HG03342 (cell line): ENCODE measurements at regions not wholly inside any gene's neighbourhood (a gene's known extent, or its start where the extent isn't known, plus 50 kb on each side); places are given as distances from the start of the nearest gene placed in this dataset.

Experiments used
- ATAC-seq: cut with Tn5 transposase; IDR thresholded peaks from one replicate; pipeline ENCODE4 v1.9.1; 2021; ENCODE audit warnings: mild to moderate bottlenecking, moderate library complexity; ENCODE audit not compliant: unreplicated experiment

DNA sequence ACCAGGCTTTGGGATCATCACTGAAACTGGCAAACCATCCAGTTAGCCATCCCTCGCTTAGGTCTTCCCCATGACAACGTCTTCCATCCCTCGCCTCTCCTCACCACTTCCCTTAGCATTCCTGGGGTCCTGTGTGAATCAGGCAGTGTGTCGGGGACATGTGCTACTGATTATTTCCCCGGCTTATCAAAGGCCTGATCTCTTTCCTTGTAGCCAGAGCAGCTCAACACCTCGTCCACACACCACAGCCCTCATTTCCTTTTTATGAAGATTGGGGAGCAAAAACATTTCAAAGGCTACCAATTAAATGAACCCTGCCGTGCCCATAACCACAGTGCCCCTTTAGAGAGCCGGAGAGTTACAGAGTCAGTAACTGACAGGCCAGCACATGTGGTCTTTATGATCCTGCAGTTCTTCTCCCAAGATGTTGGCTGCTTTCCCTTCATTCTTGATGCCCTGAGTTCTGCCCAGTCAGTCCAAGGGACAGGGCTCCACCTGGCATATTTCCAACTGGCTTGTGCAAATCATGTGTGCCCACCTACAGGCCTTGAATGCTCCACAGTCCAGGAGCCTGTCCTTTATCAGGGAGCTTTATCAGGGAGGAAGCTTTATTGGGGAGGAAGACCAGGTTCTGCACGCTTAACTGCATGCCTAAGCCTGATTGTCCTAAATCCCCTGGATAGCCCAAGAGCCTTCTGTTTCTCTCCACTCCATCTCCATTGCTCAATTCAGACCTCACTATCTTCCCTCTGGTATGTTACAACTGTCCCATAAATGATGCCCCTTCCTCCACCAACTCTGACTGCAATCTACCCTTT, 343.1 kb downstream of the CYRIA start:
- no peak for ATAC-seq

DNA sequence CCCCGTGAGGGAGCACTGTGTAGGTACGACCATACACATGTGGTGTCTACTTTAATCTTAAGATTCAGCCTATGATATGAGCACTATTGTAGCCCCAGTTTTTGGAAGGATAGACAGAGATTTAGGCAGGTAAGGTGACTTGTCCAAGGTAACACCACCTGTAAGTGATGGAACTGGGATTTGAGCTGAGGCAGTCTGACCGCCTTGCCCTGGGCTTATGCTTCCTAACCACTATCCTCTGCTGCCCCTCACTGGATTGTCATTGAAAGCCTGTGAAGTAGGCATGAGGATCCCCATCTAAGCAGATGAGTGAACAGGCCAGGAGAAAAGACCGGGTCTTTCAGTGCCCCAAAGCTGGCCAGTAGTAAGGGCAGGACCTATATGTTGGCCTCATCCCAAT, 343.8 kb downstream of the CYRIA start:
- ATAC-seq: no peak

DNA sequence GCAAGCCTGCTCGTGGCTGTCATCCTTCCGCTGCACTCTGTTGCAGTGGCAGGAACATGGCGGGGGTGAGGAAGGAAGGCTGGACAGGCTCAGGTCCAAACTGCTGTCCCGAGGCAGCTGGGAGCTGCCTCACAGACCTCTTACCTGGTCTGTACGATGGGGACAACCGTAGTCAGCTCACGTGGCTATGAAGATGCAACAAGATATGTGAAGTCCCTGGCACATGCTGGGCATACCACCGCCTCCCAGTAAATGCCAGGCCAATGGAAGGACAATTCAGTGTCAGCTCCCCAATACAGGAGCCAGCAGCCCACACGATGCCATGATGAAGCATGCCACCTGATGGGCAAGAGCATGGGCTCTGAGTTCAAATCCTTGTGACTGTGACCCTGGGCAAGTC, 344.4 kb downstream of the CYRIA start:
- ATAC-seq: no peak

DNA sequence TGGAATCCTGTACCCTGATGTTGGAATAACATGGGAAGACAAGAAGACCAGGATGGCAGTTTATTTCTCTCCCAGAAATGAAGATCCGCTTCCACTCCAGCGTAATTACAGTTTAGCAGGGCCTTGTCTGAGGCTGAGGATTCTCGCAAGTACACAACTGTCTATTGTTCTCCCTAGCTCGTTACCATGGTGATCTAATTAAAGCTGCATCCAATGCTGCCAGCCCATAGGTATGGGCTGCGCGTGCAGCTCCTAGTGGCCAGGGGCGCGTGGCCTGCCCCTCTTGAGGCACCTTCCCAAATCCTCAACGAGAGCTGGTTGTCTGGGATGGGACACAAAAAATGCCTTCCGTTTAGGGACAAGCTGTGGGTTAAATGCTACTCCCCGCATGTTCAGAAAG, 344.9 kb downstream of the CYRIA start:
- no peak for ATAC-seq

DNA sequence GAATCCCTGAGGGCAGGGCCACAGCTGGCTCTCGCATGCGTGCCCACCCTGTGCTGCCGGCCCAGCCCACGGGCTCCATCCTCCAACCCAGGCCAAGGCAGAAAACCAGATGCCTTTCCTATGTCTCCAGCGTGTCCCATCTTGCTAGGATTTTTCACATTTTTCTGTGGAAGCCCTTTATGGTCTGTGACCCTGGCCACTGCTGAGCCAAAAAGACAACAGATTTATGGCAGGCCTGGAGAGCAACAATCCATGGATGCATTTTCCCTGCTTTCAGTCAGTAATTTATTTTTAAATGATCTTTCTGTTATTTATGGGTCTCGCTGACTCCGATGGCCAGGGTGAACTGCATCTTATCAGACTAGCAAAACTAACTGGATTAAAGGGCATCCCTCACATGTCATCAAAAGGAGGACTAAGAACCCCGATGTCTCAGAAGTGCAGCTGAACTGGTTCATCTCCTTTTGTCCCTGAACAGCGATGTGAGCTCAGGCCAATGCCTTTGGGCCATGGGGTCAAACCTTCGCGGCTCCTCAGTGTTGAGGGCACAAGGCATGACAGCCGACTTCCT, 346.0 kb downstream of the CYRIA start:
- ATAC-seq: no peak

DNA sequence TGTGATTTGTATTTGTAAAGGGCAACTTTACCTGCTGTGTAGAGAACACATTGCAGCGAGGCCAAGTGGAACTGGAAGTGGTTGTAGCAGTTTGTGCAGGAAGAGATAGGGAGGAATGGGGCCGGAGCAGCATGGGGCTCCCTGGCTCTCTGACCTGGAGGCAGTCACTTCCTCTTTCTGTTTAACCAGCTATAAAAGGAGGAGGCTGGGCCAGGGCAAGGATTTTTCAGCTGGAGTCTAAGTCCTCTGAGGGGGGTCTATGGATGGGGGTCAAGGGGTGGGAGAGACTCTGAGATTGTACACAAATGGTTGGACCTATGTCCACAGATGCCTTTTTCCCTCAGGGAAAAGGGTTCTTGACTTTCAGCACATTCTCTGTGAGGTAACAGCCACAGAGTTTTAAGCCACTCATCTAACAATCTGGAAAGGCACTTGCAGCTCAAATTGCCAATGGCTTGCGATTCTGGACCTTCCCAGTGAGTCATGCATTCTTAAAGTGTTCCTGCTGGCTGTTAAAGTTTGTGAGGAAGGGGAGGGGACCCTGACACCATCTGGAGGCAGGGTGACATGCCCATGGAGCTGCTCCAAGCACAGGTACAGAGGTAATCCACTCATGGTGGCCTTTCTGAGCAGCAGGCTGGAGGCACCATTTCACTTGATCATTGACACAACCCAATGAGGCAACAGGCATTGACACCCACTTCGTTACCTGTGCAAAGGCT, 347.0 kb downstream of the CYRIA start:
- ATAC-seq: peak; percentile 55

DNA sequence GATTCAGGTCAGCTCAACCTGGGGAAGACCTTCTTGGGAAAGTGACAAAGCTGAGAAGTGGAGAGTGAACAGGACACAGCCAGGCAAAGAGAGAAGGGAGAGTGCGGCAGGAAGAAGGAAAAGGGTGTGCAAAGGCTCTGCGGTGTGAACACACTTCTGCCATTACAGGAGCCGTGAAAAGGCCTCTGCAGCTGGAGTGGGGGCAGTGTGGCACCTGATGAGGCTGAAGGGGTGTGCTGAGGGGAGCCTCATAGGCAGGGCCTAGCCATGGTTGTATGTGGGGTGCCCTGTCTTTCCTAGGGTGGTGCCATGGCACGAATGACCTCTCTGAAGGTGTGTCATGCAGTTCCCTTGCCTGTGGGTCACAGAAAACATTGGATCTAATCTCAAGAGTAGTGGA, 347.6 kb downstream of the CYRIA start:
- peak; percentile 34 for ATAC-seq

DNA sequence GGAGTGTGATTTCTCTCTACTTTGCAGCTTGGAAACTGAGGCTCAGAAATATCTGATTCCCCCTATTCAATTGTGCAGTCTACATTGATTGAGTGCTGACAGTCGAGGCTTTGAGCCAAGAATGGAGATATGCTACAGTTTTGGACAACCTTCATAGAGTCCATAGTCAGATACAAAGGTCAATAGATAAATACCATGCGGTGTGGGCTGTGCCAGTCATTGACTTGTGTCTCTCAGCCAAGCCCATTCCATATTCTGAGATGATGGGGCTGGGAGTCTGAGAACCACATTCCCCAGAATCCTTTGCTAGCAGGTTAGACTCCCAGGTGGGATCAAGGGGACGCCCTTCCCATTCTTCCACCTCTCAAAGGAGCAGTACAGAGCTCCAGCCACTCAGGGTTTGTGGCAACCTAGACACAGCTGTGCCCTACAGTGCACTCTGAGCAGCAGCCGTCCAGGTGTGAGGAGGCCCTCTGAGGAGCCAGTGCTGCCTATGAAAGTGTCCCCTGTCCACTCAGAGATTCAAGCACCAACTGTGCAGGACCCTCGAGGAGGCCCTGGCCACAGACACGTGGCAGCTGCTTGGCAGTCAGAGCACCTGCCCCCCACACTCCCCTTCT, 348.3 kb downstream of the CYRIA start:
- ATAC-seq: no peak

DNA sequence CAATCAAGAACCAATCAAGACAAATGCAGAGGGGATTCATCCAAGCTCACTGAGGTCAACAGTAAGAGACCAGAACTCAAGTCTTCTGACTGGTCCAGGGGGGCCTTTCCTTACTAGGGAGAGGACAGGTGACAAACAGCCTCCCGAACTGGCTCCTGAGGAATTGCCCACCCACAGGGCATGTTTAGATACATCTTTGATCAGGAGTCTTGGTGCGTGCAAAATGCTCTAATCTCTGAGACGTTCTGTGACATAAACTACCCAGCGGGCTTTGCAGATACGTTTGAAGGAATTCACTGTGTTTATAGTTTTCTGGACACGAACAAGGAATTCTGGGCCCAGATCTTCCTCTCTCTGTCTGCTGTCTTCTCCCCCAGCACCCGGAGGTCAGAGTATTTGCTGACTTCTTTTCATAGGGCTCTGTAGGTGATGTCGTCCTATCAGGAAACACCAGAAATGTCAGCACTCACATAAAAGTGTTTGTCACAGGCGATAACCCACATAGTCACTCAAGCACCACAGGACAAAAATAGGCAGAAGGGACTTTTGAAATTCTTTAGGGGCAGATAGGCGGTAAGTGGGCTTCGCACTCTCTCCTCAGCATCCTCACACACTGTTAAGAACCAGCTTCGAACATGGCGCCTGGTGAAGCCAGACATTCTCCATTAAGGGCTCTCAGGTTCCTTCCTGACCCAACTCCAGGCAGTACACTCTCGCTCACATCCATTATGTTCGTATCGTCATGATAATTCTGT, 349.0 kb downstream of the CYRIA start:
- no peak for ATAC-seq

DNA sequence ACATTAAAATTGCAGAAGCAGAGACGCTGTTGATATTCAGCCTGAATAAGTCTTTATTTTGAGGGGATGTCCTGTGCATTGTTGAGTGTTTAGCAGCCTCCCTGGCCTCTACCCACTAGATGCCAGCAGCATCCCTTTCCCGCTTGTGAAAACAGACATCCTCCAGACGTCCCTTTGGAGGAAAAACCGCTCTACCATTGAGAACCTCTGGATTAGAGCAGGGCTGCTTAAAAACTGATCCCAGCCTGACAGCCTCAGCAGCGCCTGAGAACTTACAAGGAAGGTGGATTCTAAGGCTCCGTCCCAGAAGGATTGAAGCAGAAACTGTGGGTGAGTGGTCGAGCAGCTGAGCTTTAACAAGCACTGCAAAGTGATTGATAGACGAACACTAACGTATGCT, 349.7 kb downstream of the CYRIA start:
- ATAC-seq: no peak

DNA sequence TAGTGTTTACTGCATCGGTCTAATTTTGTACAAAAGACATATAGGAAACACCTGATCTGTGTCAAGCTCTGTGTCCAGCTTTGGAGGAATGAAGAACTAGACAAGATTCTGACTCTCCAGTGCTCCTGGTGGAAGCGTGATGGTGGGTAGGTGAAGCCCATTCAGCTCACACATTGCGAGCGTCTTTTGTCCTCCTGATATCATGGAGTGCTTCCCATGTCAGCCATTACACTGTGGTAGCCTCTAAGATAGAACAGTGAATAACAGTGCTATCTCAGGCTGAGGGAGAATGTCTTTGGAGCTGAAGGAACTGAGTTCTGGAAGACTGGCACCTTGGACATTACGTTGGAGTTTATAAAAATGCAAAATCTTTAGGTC, 350.2 kb downstream of the CYRIA start:
- no peak for ATAC-seq

DNA sequence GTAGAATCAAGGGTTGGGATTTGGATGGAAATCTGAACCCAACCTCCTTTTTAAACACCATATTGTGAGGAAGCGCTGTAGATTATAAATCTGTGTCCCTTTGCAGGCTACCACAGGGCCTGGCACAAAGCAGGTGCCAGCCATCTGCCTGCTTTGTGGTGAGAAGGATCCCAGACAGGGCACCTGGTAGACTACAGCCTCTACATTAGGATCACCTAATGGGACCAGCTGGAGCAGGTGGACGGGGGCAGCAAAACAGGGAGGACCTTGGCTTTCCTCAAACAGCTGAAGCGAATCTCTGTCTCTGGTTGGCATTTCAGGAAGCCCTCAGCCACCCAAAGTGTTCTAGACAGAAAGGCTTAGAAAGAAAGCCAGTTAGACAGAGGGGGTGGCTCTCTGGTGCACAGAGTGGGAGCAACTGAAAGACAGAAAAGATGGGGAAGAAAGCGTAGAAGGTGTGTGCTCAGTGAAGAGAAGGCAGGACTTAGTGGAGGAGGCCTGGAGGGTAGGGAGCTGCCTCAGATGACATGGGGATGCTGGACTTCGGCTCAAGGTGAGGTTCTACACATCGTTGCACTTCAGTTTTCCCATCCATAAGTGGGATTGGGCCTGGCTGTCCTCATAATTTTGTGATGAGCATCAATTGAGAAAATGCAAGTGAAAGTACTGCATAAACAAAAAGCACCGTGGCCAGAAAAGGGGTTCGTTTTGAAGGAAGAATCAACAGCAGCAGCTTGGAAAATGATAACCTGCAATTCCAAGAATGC, 350.8 kb downstream of the CYRIA start:
- no peak for ATAC-seq

DNA sequence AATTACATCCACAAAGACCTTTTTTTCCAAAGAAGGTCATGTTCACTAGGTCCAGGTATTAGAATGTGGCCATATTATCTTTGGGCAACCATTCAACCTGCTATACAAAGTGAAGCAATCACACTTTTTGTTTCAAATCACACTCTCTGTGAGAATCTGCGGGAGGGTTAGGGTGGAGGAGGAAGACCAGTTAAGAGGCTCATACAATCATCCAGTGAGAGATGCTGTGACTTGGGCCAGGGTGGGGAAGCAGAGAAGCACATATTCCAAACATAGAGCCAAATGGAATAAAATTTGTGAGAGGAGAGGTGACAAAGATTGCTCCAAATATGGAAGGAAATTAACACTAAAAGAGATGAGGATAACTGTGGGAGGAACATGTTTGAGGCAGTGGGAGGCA, 351.6 kb downstream of the CYRIA start:
- no peak for ATAC-seq

DNA sequence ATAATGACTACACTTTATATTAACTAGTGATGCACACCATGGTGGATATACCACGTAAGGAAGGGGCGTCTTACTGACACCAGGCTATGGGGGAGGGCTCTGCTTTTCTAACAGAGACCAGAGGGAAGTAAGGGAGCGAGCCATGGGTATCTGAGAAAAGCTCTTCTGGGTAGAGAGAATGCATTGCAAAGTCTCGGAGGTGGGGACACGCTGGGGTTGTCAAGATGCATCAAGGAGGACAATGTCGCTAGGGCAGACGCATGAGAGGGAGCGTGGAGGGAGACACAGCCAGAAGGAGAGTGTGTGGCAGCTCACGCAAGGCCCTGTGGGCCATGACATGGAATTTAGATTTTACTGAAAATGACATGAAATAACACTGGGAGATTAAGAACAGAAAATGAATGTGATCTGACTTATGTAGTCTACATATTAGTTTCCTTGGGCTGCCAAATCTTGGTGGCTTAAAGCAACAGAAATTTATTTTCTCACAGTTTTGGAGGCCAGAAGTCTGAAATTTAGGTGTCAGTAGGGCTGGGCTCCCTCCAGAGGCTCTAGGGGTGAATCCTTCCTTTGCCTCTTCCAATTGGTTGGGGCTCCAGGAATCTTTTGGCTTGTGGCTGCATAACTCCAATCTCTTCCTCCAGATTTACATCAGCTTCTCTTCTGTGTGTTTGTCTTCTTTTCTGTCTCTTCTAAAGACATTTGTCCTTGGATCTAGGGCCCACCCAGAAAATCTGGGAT, 352.2 kb downstream of the CYRIA start:
- ATAC-seq: no peak

DNA sequence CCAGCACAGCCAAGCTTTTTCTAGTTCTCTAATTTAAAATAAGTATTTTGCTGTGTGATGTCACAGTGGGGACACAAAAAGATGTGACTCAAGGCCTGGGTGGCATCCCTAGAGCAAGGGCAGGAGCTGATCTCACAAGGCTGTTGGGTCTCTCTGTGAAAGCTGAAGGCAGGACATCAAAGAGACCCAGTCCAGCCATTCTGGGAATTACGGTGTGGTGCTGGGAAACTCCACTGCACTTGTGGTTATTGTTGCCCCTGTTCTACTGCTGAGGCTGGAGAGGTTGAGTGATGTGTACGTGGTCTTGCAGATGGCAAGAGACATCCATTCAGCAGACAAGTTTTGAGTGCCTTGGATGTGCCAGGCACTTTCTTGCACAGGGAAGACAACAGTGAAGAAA, 352.9 kb downstream of the CYRIA start:
- ATAC-seq: no peak

DNA sequence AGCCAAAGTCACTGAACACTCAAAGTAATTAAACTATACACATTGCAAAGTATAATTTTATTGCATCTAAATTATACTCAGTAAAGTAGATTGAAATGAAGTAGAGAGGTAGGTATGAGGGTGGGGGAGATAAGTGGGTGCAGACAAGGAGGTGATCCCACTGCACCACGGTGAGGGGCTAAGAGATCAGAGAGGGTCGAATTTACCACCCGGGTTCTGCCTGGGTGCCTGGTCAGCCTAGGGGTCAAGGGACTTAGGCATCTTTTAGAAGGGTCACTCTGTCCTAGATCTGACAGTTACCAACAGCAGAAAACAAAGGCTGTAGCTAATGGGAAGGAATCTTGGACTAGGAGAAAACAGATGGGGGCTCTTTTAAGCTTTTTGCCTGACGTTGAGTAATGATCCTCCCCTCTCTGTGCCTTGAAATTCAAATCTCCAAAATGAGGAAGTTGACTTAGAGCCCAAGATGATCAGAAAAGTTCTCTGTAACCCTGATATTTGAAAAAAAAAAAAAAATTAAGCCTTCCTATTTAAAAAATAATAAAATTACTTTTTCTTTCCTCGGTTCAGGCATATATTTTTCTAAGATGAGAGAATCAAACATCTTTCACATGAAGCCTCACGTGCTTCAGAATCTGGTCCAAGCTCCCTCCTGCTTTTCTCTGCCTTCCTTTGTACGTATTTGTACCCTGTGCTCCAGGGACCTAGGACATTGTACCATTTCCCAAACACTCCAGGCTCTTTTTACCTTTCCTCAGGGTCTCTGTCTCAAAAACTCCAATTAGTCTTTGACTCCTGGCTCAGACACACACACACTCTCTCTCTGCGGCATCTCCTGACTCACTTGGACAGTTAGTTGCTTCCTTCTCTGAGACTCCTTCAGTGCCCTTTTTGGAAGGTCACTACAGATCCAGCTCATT, 353.9 kb downstream of the CYRIA start:
- ATAC-seq: no peak

DNA sequence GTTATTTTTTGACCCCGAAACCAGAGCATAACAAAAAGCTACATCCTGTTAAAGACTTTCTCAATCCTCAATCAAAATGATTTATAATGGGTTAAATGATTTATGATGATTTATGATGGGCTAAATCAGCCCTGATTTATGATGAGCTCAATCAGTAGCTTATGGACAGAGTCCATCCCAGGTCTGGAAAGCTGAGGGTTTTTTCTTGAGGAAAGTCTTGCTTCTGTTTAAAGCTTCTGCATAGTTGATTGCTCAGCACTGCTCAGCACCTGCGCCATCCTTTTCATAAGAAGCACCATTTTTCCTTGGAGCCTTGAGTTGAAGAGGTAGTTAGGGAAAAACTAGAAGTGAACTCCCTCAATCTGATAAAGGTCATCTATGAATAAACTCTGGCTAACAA, 356.8 kb downstream of the CYRIA start:
- ATAC-seq: no peak

DNA sequence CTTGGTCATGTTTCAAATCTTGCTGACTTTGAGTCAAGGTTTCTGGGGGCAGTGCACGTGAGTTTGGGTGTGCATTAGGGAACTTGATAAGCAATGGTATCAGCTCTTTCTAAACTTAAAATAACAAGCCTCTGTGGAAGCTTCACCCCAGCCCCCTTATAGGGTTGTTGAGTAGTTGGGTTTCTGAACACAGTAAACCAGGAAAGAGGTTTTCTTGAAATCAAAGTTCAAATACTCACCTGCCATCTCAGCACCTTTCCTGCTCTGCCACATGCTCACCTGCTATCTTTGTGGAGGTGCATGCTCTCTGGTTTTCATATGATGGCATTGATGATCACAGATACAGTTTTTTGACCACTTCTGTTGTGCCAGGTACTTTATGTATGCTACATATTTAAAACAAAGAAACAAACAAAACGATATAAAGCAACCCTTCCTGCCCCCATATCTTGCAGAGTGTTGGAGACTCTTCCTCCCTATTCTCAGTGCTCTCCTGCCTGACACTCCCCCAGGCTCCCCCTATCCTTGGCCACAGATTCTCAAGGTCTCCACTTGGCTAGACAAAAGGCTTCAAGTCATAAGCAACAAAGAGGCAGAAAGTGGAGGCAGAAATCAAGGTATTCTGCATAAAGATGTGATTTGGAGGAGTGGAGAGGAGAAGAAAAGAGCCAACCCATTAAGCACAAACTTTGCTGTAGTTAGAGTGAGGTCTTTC, 360.6 kb downstream of the CYRIA start:
- ATAC-seq: no peak
